Neural crest cell (in vitro differentiated cells): ENCODE measurements at regions not wholly inside any gene's neighbourhood (a gene's known extent, or its start where the extent isn't known, plus 50 kb on each side); places are given as distances from the start of the nearest gene placed in this dataset.

Experiments used
- DNase-seq: peaks from one replicate; pipeline ENCODE4 v3.0.0; 2021; ENCODE audit warnings: low read depth, mixed read lengths, low spot score
- H3K27ac Mint-ChIP-seq: one replicate; pipeline ENCODE4 v1.8.0; 2021; ENCODE audit warnings: mild to moderate bottlenecking, mixed read lengths; ENCODE audit not compliant: unreplicated experiment
- H3K27me3 Mint-ChIP-seq: 2 replicates; pipeline ENCODE4 v1.8.0; 2021; ENCODE audit warnings: low read depth, mild to moderate bottlenecking, mixed read lengths
- H3K36me3 Mint-ChIP-seq: 2 replicates; pipeline ENCODE4 v1.8.0; 2021; ENCODE audit warnings: low read depth, mild to moderate bottlenecking, mixed read lengths
- H3K4me1 Mint-ChIP-seq: 2 replicates; pipeline ENCODE4 v1.8.0; 2021; ENCODE audit warnings: mixed read lengths
- H3K4me3 Mint-ChIP-seq: one replicate; pipeline ENCODE4 v1.8.0; 2021; ENCODE audit warnings: mild to moderate bottlenecking, mixed read lengths
- H3K9me3 Mint-ChIP-seq: 2 replicates; pipeline ENCODE4 v1.8.0; 2021; ENCODE audit warnings: mixed read lengths
- TF ChIP-seq, protein P1 (sequence below): fragments of 200-600 bp; sonication (generic); conservative IDR thresholded peaks from 2 replicates; pipeline ENCODE4 v1.5.0; 2021; ENCODE audit warnings: antibody characterized with exemption, mild to moderate bottlenecking

DNA sequence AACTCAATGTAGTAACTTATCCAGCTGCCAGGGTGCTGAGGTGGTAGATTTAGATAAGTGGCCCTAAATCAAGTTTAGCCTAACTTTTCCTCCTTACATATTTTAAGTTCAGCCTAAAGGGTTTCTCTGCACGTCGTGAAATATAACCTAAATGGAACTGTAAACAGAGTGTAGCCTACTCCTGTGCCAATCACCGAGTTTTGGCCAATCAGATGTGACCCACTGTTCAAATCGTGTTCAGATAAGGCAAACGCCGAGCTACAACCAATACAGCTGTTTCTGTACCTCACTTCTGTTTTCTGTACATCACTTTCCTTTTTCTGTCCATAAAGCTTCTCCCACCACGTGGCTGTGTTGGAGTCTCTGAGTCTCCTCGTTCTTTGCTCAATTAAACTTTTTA is 904.2 kb upstream of the POT1 start:
- Mint-ChIP-seq H3K27me3 (no peaks in the 10 kb centered on the region), H3K9me3 (peaks cover 10% of the 10 kb centered on the region), H3K4me3 (no peak overlapping the region), H3K36me3 (no peaks in the 10 kb centered on the region), H3K27ac (no peak overlapping the region), H3K4me1 (no peaks in the 10 kb centered on the region)
- TF ChIP-seq, protein P1, sequence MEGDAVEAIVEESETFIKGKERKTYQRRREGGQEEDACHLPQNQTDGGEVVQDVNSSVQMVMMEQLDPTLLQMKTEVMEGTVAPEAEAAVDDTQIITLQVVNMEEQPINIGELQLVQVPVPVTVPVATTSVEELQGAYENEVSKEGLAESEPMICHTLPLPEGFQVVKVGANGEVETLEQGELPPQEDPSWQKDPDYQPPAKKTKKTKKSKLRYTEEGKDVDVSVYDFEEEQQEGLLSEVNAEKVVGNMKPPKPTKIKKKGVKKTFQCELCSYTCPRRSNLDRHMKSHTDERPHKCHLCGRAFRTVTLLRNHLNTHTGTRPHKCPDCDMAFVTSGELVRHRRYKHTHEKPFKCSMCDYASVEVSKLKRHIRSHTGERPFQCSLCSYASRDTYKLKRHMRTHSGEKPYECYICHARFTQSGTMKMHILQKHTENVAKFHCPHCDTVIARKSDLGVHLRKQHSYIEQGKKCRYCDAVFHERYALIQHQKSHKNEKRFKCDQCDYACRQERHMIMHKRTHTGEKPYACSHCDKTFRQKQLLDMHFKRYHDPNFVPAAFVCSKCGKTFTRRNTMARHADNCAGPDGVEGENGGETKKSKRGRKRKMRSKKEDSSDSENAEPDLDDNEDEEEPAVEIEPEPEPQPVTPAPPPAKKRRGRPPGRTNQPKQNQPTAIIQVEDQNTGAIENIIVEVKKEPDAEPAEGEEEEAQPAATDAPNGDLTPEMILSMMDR, result no peak
- no peak for DNase-seq

- DNase-seq, result no peak
- Mint-ChIP-seq H3K9me3 (peaks cover 15% of the 10 kb centered on the region), H3K27ac (no peak overlapping the region), H3K4me1 (no peaks in the 10 kb centered on the region), H3K27me3 (no peaks in the 10 kb centered on the region), H3K36me3 (peaks cover 5% of the 10 kb centered on the region), H3K4me3 (no peak overlapping the region)
- TF ChIP-seq, protein P1, result no peak
These were observed 901.1 kb upstream of the POT1 start for GRCh38 chr7:125830743-125831142.

GRCh38 chr7:125828153-125828700 is 898.6 kb upstream of the POT1 start:
- no peaks in the 10 kb centered on the region for H3K4me1 Mint-ChIP-seq
- TF ChIP-seq, protein P1, result no peak
- H3K27me3 Mint-ChIP-seq, result no peaks in the 10 kb centered on the region
- no peak overlapping the region for H3K4me3 Mint-ChIP-seq
- peaks cover 10% of the 10 kb centered on the region for H3K9me3 Mint-ChIP-seq
- no peak overlapping the region for H3K27ac Mint-ChIP-seq
- no peak for DNase-seq
- peaks cover 5% of the 10 kb centered on the region for H3K36me3 Mint-ChIP-seq

- no peak for DNase-seq
These were observed 893.9 kb upstream of the POT1 start for GRCh38 chr7:125823538-125823937.

DNA sequence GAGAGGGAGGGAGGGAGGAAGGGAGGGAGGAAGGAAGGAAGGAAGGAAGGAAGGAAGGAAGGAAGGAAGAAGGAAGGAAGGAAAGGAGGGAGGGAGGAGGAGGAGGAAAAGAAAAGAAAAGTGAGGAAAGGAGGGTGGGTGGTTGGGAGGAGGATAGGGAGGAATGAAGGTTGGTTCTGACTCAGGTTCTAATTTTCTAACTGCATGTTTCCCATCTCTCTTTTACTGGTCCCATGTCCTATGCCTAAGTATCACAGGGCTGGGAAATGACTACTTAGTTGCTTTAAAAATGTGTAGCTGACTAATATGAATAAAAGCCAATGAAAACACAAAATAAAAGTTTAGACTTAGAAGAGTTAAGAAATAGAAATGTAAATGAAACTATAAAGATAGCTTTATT is 890.9 kb upstream of the POT1 start:
- Mint-ChIP-seq H3K27ac (no peak overlapping the region), H3K4me1 (no peaks in the 10 kb centered on the region), H3K4me3 (no peak overlapping the region), H3K9me3 (no peaks in the 10 kb centered on the region), H3K36me3 (no peaks in the 10 kb centered on the region), H3K27me3 (no peaks in the 10 kb centered on the region)
- DNase-seq, result no peak
- TF ChIP-seq, protein P1, result no peak

More at GRCh38 chr7:125823538-125823937, 893.9 kb upstream of the POT1 start:
- no peak overlapping the region for H3K4me3 Mint-ChIP-seq
- TF ChIP-seq, protein P1, result no peak
- H3K9me3 Mint-ChIP-seq, result peaks cover 5% of the 10 kb centered on the region
- H3K36me3 Mint-ChIP-seq, result peaks cover 5% of the 10 kb centered on the region
- H3K27ac Mint-ChIP-seq, result no peak overlapping the region
- H3K4me1 Mint-ChIP-seq, result no peaks in the 10 kb centered on the region
- no peaks in the 10 kb centered on the region for H3K27me3 Mint-ChIP-seq
